Thyroid gland (tissue), 4 donors: ENCODE measurements at regions not wholly inside any gene's neighbourhood (a gene's known extent, or its start where the extent isn't known, plus 50 kb on each side); places are given as distances from the start of the nearest gene placed in this dataset.

ENCODE experiments used
- CTCF ChIP-seq, 6 experiments: fragments of 200-600 bp in 3 of 6; fragments of 450-650 bp in 3 of 6; sonication (generic) in 3 of 6; IDR thresholded peaks; one replicate each; pipeline ENCODE4 v1.5.1; 2016 to 2019; ENCODE audit warnings: antibody characterized with exemption in 6 of 6, mild to moderate bottlenecking in 2 of 6, inconsistent platforms in 1 of 6, moderate library complexity in 1 of 6
- POLR2A ChIP-seq, 2 donors: fragments of 450-650 bp; IDR thresholded peaks; one replicate each; pipeline ENCODE4 v1.6.1; 2017; ENCODE audit warnings: antibody characterized with exemption in 2 of 2, mild to moderate bottlenecking in 2 of 2, moderate library complexity in 1 of 2

GRCh38 chr10:130777507-130778165 is 533.9 kb downstream of the TCERG1L start:
- no peak for TF ChIP-seq CTCF (IDR thresholded peaks at IDR 0.05)
- TF ChIP-seq POLR2A (IDR thresholded peaks at IDR 0.05) = no peak
